ENCODE measurements at regions not wholly inside any gene's neighbourhood (a gene's known extent, or its start where the extent isn't known, plus 50 kb on each side); places are given as distances from the start of the nearest gene placed in this dataset.

DNA sequence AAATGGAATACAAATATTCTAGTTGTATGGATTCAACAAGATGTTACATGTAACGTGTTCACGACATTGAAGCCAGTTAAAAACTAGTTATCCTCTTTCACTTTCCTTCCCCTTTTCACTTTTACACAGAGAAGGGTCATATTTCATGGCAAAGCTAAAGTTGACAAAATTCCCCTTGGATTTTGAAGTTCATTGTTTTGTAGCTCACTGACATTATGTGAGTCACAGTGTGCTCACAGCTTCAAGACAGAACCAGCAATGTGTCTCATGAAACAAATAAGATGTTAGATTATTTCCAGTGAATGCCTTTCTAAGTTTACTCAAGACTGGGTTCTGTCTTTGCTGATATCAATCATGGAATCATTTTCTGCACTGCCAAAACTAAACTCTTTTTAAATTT is 535.5 kb upstream of the GRIN3A start:
- TF ChIP-seq, protein P1, sequence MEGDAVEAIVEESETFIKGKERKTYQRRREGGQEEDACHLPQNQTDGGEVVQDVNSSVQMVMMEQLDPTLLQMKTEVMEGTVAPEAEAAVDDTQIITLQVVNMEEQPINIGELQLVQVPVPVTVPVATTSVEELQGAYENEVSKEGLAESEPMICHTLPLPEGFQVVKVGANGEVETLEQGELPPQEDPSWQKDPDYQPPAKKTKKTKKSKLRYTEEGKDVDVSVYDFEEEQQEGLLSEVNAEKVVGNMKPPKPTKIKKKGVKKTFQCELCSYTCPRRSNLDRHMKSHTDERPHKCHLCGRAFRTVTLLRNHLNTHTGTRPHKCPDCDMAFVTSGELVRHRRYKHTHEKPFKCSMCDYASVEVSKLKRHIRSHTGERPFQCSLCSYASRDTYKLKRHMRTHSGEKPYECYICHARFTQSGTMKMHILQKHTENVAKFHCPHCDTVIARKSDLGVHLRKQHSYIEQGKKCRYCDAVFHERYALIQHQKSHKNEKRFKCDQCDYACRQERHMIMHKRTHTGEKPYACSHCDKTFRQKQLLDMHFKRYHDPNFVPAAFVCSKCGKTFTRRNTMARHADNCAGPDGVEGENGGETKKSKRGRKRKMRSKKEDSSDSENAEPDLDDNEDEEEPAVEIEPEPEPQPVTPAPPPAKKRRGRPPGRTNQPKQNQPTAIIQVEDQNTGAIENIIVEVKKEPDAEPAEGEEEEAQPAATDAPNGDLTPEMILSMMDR (conservative IDR thresholded peaks at IDR 0.05; ENCODE audit: low read depth, low read length): no peak
- TF ChIP-seq EZH2 (IDR thresholded peaks at IDR 0.05; ENCODE audit: borderline replicate concordance, low read depth, low read length, poor library complexity, severe bottlenecking): no peak
